Right renal pelvis (tissue), 4 donors: ENCODE measurements at regions not wholly inside any gene's neighbourhood (a gene's known extent, or its start where the extent isn't known, plus 50 kb on each side); places are given as distances from the start of the nearest gene placed in this dataset.

Experiments
- DNase-seq, 4 donors: peaks; one replicate each; pipeline ENCODE4 v3.0.0-alpha.2; 2013; ENCODE audit warnings: low read depth in 4 of 4, low spot score in 3 of 4, missing footprints in 1 of 4

- DNase-seq: no peak
These were observed 50.5 kb upstream of the POU2AF2 start for GRCh38 chr11:111194860-111195568.

- DNase-seq: no peak
These were observed 51.5 kb upstream of the POU2AF2 start for GRCh38 chr11:111193924-111194490.

GRCh38 chr11:111189466-111189865 lies 56.1 kb upstream of the POU2AF2 start:
- no peak for DNase-seq

- DNase-seq: no peak
These were observed 59.1 kb upstream of the POU2AF2 start for GRCh38 chr11:111186308-111186915.

- no peak for DNase-seq
These were observed 60.3 kb upstream of the POU2AF2 start for GRCh38 chr11:111185266-111185665.

GRCh38 chr11:111183706-111184105 lies 61.8 kb upstream of the POU2AF2 start:
- no peak for DNase-seq

- no peak for DNase-seq
These were observed 66.2 kb upstream of the POU2AF2 start for GRCh38 chr11:111179184-111179910.

GRCh38 chr11:111177037-111177871 lies 68.3 kb upstream of the POU2AF2 start:
- DNase-seq: no peak

GRCh38 chr11:111176603-111177002 lies 68.9 kb upstream of the POU2AF2 start:
- no peak for DNase-seq

- DNase-seq: no peak
These were observed 72.3 kb upstream of the POU2AF2 start for GRCh38 chr11:111173221-111173620.

- DNase-seq: no peak
These were observed 73.1 kb upstream of the POU2AF2 start for GRCh38 chr11:111172321-111172862.

GRCh38 chr11:111170761-111171379 lies 74.7 kb upstream of the POU2AF2 start:
- DNase-seq: no peak

GRCh38 chr11:111169367-111169766 lies 76.2 kb upstream of the POU2AF2 start:
- no peak for DNase-seq

GRCh38 chr11:111168871-111169270 lies 76.7 kb upstream of the POU2AF2 start:
- DNase-seq: no peak

- no peak for DNase-seq
These were observed 77.9 kb upstream of the POU2AF2 start for GRCh38 chr11:111167666-111168065.

- DNase-seq: no peak
These were observed 78.9 kb upstream of the POU2AF2 start for GRCh38 chr11:111166598-111166997.

- no peak for DNase-seq
These were observed 83.2 kb upstream of the POU2AF2 start for GRCh38 chr11:111162305-111162704.

- DNase-seq: no peak
These were observed 88.0 kb upstream of the POU2AF2 start for GRCh38 chr11:111157571-111157970.

- DNase-seq: no peak
These were observed 90.5 kb upstream of the POU2AF2 start for GRCh38 chr11:111155021-111155420.

- no peak for DNase-seq
These were observed 92.3 kb upstream of the POU2AF2 start for GRCh38 chr11:111153194-111153593.
